Keratinocyte (primary cell): ENCODE measurements at regions not wholly inside any gene's neighbourhood (a gene's known extent, or its start where the extent isn't known, plus 50 kb on each side); places are given as distances from the start of the nearest gene placed in this dataset.

Source experiments
- DNase-seq: peaks from one replicate; pipeline ENCODE4 v3.0.0-alpha.2; 2011; ENCODE audit warnings: low read depth, missing footprints, low spot score
- FAIRE-seq: peaks from 2 replicates; lab custom pipeline; 2011; peaks lifted over from hg19 to GRCh38; lab: Jason Lieb, UNC
- H2AFZ ChIP-seq: 2 replicates; pipeline ENCODE4 v1.6.0; 2012; ENCODE audit warnings: low read length, control low read depth, inconsistent platforms; ENCODE audit not compliant: control insufficient read depth
- H3K27ac ChIP-seq: 2 replicates; pipeline ENCODE4 v1.5.1; 2011; ENCODE audit warnings: low read length; ENCODE audit not compliant: control insufficient read depth, insufficient read depth
- H3K27me3 ChIP-seq: 3 replicates; pipeline ENCODE4 v1.6.0; 2011; ENCODE audit warnings: low read length; ENCODE audit not compliant: control insufficient read depth, insufficient read depth; ENCODE audit errors: extremely low read depth
- H3K36me3 ChIP-seq, 2 experiments: 2 replicates in 1 of 2; 3 replicates in 1 of 2; pipeline ENCODE4 v1.5.1; 2011; ENCODE audit warnings: low read length in 2 of 2, mild to moderate bottlenecking in 1 of 2; ENCODE audit not compliant: control insufficient read depth in 2 of 2, insufficient read depth in 2 of 2; ENCODE audit errors: extremely low read depth in 1 of 2
- H3K4me1 ChIP-seq: 3 replicates; pipeline ENCODE4 v1.5.1; 2011; ENCODE audit warnings: low read length; ENCODE audit not compliant: control insufficient read depth, insufficient read depth; ENCODE audit errors: extremely low read depth
- H3K4me2 ChIP-seq: 3 replicates; pipeline ENCODE4 v1.6.0; 2011; ENCODE audit warnings: low read depth, low read length; ENCODE audit not compliant: control insufficient read depth, insufficient read depth; ENCODE audit errors: extremely low read depth
- H3K4me3 ChIP-seq, 3 experiments: fragments of 200-600 bp in 1 of 3; sonication (generic) in 1 of 3; 2 replicates in 2 of 3; 3 replicates in 1 of 3; pipeline ENCODE4 v1.5.1; 2011 to 2016; ENCODE audit warnings: low read length in 3 of 3, mild to moderate bottlenecking in 3 of 3, control low read depth in 2 of 3, inconsistent platforms in 1 of 3, low read depth in 1 of 3, mixed read lengths in 1 of 3, mixed run types in 1 of 3, moderate library complexity in 1 of 3; ENCODE audit not compliant: control insufficient read depth in 2 of 3, insufficient read depth in 2 of 3; ENCODE audit errors: extremely low read depth in 1 of 3
- H3K79me2 ChIP-seq: 2 replicates; pipeline ENCODE4 v1.6.0; 2012; ENCODE audit warnings: low read length; ENCODE audit not compliant: control insufficient read depth, insufficient read depth
- H3K9ac ChIP-seq: 3 replicates; pipeline ENCODE4 v1.6.0; 2011; ENCODE audit warnings: low read length; ENCODE audit not compliant: control insufficient read depth, insufficient read depth; ENCODE audit errors: extremely low read depth
- H3K9me1 ChIP-seq: 3 replicates; pipeline ENCODE4 v1.6.0; 2011; ENCODE audit warnings: low read length; ENCODE audit not compliant: control insufficient read depth, insufficient read depth; ENCODE audit errors: extremely low read depth
- H3K9me3 ChIP-seq: 2 replicates; pipeline ENCODE4 v1.5.1; 2012; ENCODE audit warnings: low read depth, low read length; ENCODE audit not compliant: control insufficient read depth
- H4K20me1 ChIP-seq: 3 replicates; pipeline ENCODE4 v1.6.0; 2011; ENCODE audit warnings: low read length; ENCODE audit not compliant: control insufficient read depth, insufficient read depth; ENCODE audit errors: extremely low read depth
- CTCF ChIP-seq, 3 experiments: IDR thresholded peaks in 1 of 3; conservative IDR thresholded peaks in 1 of 3; optimal IDR thresholded peaks in 1 of 3; 2 replicates in 2 of 3; 3 replicates in 1 of 3; pipeline versions ENCODE3 to v1.5.1; 2011; ENCODE audit warnings: low read length in 3 of 3, mild to moderate bottlenecking in 3 of 3, moderate library complexity in 2 of 3, control low read depth in 1 of 3, inconsistent platforms in 1 of 3; ENCODE audit not compliant: insufficient read depth in 2 of 3; ENCODE audit errors: extremely low read depth in 1 of 3
- EZH2 ChIP-seq: IDR thresholded peaks from one replicate; pipeline ENCODE4 v1.6.1; 2012; ENCODE audit warnings: inconsistent platforms, mild to moderate bottlenecking, low read length, moderate library complexity
- dilution Hi-C: fragments of 300-500 bp; cut with MboI; formaldehyde crosslinking; loops from one replicate; pipeline ENCODE4 v1.7.0; 2020; ENCODE audit warnings: low sequenced_read_pairs; ENCODE audit not compliant: extremely low pct_ligation_motif_present

DNA sequence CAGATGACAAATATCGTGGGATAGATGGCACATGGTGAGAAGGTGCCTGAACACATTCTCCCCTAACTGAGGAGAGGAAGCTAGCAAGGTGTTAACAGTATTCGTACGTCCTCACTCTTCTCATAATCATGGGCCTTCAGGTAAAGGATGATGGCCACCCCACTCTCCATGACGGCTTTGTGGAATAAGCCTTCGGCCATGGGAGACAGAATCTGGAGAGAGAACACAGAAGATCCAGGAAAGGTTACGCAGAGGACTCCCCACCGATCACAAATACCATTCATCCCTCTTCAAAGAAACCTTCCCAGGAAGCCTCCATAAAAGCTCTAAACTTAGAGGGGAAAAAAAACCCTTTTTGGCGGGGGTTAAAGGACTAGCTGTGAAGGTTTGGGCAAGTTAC, 189.9 kb downstream of the BCR start:
- FAIRE-seq (no peak), DNase-seq (no peak)
- no peaks in the 10 kb centered on the region for H3K4me1 ChIP-seq
- no peak overlapping the region for H3K27ac ChIP-seq
- TF ChIP-seq EZH2 (no peak), CTCF (optimal IDR thresholded peaks at IDR 0.05 in 1 of 3, IDR thresholded peaks at IDR 0.05 in 1 of 3, conservative IDR thresholded peaks at IDR 0.05 in 1 of 3; ENCODE audit: extremely low read depth in 1 of 3, insufficient read depth in 2 of 3, low read length in 3 of 3) (no peak)
- H3K9me3 ChIP-seq, result no peaks in the 10 kb centered on the region
- H3K4me2 ChIP-seq, result no peak overlapping the region
- no peak overlapping the region for H3K4me3 ChIP-seq
- no peak overlapping the region for H2AFZ ChIP-seq
- H3K79me2 ChIP-seq, result no peaks in the 10 kb centered on the region
- no peaks in the 10 kb centered on the region for H3K9me1 ChIP-seq
- no peaks in the 10 kb centered on the region for H3K36me3 ChIP-seq
- H4K20me1 ChIP-seq, result no peaks in the 10 kb centered on the region
- dilution Hi-C loops, result no loop called here
- H3K27me3 ChIP-seq, result peaks cover 12% of the 10 kb centered on the region
- H3K9ac ChIP-seq, result no peak overlapping the region

- Histone ChIP-seq H3K4me1 (no peaks in the 10 kb centered on the region), H3K9me3 (no peaks in the 10 kb centered on the region), H3K4me2 (no peak overlapping the region), H3K27me3 (peaks cover 12% of the 10 kb centered on the region), H3K9me1 (no peaks in the 10 kb centered on the region), H3K27ac (no peak overlapping the region), H3K36me3 (no peaks in the 10 kb centered on the region), H3K79me2 (no peaks in the 10 kb centered on the region), H3K9ac (no peak overlapping the region), H2AFZ (no peak overlapping the region), H4K20me1 (no peaks in the 10 kb centered on the region), H3K4me3 (no peak overlapping the region)
- no peak for FAIRE-seq
- dilution Hi-C loops, result no loop called here
- no peak for TF ChIP-seq EZH2
- no peak for TF ChIP-seq CTCF (optimal IDR thresholded peaks at IDR 0.05 in 1 of 3, IDR thresholded peaks at IDR 0.05 in 1 of 3, conservative IDR thresholded peaks at IDR 0.05 in 1 of 3; ENCODE audit: extremely low read depth in 1 of 3, insufficient read depth in 2 of 3, low read length in 3 of 3)
- no peak for DNase-seq
Observed at GRCh38 chr22:23369054-23369685, 188.9 kb downstream of the BCR start.
